WTC11 (cell line): ENCODE measurements at regions not wholly inside any gene's neighbourhood (a gene's known extent, or its start where the extent isn't known, plus 50 kb on each side); places are given as distances from the start of the nearest gene placed in this dataset.

Experiments
- ATF1 ChIP-seq: sonication (generic); formaldehyde crosslinking; IDR thresholded peaks from 2 replicates; pipeline ENCODE4 v1.8.1; 2023; ENCODE audit warnings: mild to moderate bottlenecking, moderate library complexity, missing genetic modification reagents
- ATF2 ChIP-seq: sonication (generic); formaldehyde crosslinking; IDR thresholded peaks from 2 replicates; pipeline ENCODE4 v1.8.1; 2022; ENCODE audit warnings: low read depth, missing genetic modification reagents, borderline replicate concordance
- CTCF ChIP-seq: fragments of 200-600 bp; IDR thresholded peaks from 2 replicates; pipeline ENCODE4 v1.8.0; 2022; ENCODE audit warnings: antibody characterized with exemption
- E2F5 ChIP-seq: sonication (generic); formaldehyde crosslinking; IDR thresholded peaks from 2 replicates; pipeline ENCODE4 v1.8.1; 2022; ENCODE audit warnings: mild to moderate bottlenecking, moderate library complexity, missing genetic modification reagents
- ELF4 ChIP-seq: sonication (generic); formaldehyde crosslinking; IDR thresholded peaks from 2 replicates; pipeline ENCODE4 v1.8.1; 2022; ENCODE audit warnings: low read depth, mild to moderate bottlenecking, moderate library complexity, missing genetic modification reagents
- ERG ChIP-seq: fragments of 250-450 bp; sonication (Bioruptor Pico); IDR thresholded peaks from 2 replicates; pipeline ENCODE4 v1.8.0; 2021; ENCODE audit warnings: mild to moderate bottlenecking
- ESRRA ChIP-seq: sonication (generic); formaldehyde crosslinking; IDR thresholded peaks from 2 replicates; pipeline ENCODE4 v1.8.1; 2022; ENCODE audit warnings: mild to moderate bottlenecking, missing genetic modification reagents, borderline replicate concordance
- FOXK1 ChIP-seq: sonication (generic); formaldehyde crosslinking; IDR thresholded peaks from 2 replicates; pipeline ENCODE4 v1.8.0; 2022; ENCODE audit warnings: mild to moderate bottlenecking, moderate library complexity, missing genetic modification reagents
- RELA ChIP-seq: sonication (generic); formaldehyde crosslinking; IDR thresholded peaks from 2 replicates; pipeline ENCODE4 v1.8.1; 2022; ENCODE audit warnings: missing genetic modification reagents, mild to moderate bottlenecking, borderline replicate concordance
- SP1 ChIP-seq: sonication (generic); formaldehyde crosslinking; conservative IDR thresholded peaks from 2 replicates; pipeline ENCODE4 v1.8.1; 2022; ENCODE audit warnings: missing genetic modification reagents
- ZNF423 ChIP-seq: fragments of 250-450 bp; sonication (Bioruptor Pico); IDR thresholded peaks from 2 replicates; pipeline ENCODE4 v2.1.2; 2022; ENCODE audit warnings: mild to moderate bottlenecking, moderate library complexity
- ZNF512 ChIP-seq: sonication (generic); formaldehyde crosslinking; IDR thresholded peaks from 2 replicates; pipeline ENCODE4 v1.8.1; 2022; ENCODE audit warnings: missing genetic modification reagents, borderline replicate concordance

GRCh38 chr18:40651163-40651562 is 1303.9 kb upstream of the PIK3C3 start:
- TF ChIP-seq ATF2 (no peak), CTCF (no peak), ELF4 (CRISPR knock-in tag) (no peak), E2F5 (CRISPR knock-in tag) (no peak), RELA (CRISPR knock-in tag) (no peak), ZNF512 (CRISPR knock-in tag) (no peak), FOXK1 (CRISPR knock-in tag) (no peak), ZNF423 (CRISPR knock-in tag) (no peak), SP1 (no peak), ESRRA (CRISPR knock-in tag) (no peak), ATF1 (CRISPR knock-in tag) (no peak), ERG (CRISPR knock-in tag) (no peak)
